MCF 10A (cell line): ENCODE measurements at regions not wholly inside any gene's neighbourhood (a gene's known extent, or its start where the extent isn't known, plus 50 kb on each side); places are given as distances from the start of the nearest gene placed in this dataset.

Experiments
- BruUV-seq: library from RNA; stranded (reverse); fragments of 400-500 nt; replicated peaks from 2 replicates; lab custom pipeline; 2021; lab: Mats Ljungman, UMichigan
- CTCF ChIA-PET: fragments of 300-600 bp; sonication (Branson Sonifier 250); formaldehyde crosslinking; extraction: SDS; loops from one replicate; lab custom pipeline; 2021; ENCODE audit warnings: antibody characterized with exemption, inconsistent platforms; lab: Yijun Ruan, JAX
- POLR2A ChIA-PET: fragments of 300-600, 350-650 bp; sonication (Branson Sonifier 250); formaldehyde crosslinking; extraction: SDS; loops from one replicate; lab custom pipeline; 2020; ENCODE audit warnings: antibody characterized with exemption, inconsistent platforms; lab: Yijun Ruan, JAX
- DNase-seq: peaks from one replicate; pipeline ENCODE4 v3.0.0-alpha.2; 2018; ENCODE audit not compliant: unreplicated experiment
- H3K27ac Mint-ChIP-seq: one replicate; pipeline ENCODE4 v1.8.0; 2022; ENCODE audit warnings: mild to moderate bottlenecking, low read depth, mixed read lengths; ENCODE audit not compliant: unreplicated experiment
- H3K27me3 Mint-ChIP-seq: one replicate; pipeline ENCODE4 v1.8.0; 2022; ENCODE audit warnings: mixed read lengths; ENCODE audit not compliant: insufficient read depth, unreplicated experiment
- H3K36me3 Mint-ChIP-seq: one replicate; pipeline ENCODE4 v1.8.0; 2022; ENCODE audit warnings: mild to moderate bottlenecking, moderate library complexity, mixed read lengths; ENCODE audit not compliant: insufficient read depth, unreplicated experiment
- H3K4me1 Mint-ChIP-seq: one replicate; pipeline ENCODE4 v1.8.0; 2022; ENCODE audit warnings: mixed read lengths; ENCODE audit not compliant: insufficient read depth, unreplicated experiment
- H3K4me3 Mint-ChIP-seq: one replicate; pipeline ENCODE4 v1.8.0; 2022; ENCODE audit warnings: mild to moderate bottlenecking, moderate library complexity, mixed read lengths; ENCODE audit not compliant: unreplicated experiment
- H3K9me3 Mint-ChIP-seq: one replicate; pipeline ENCODE4 v1.8.0; 2022; ENCODE audit warnings: mixed read lengths; ENCODE audit not compliant: unreplicated experiment
- CTCF ChIP-seq: fragments of 200-600 bp; IDR thresholded peaks from one replicate; pipeline ENCODE4 v1.8.0; 2022; ENCODE audit warnings: antibody characterized with exemption, mild to moderate bottlenecking; ENCODE audit not compliant: unreplicated experiment
- intact Hi-C: fragments of 100-400 bp; cut with micrococcal nuclease; formaldehyde crosslinking; loops from 2 replicates; pipeline ENCODE4 v1.14.1; 2022

DNA sequence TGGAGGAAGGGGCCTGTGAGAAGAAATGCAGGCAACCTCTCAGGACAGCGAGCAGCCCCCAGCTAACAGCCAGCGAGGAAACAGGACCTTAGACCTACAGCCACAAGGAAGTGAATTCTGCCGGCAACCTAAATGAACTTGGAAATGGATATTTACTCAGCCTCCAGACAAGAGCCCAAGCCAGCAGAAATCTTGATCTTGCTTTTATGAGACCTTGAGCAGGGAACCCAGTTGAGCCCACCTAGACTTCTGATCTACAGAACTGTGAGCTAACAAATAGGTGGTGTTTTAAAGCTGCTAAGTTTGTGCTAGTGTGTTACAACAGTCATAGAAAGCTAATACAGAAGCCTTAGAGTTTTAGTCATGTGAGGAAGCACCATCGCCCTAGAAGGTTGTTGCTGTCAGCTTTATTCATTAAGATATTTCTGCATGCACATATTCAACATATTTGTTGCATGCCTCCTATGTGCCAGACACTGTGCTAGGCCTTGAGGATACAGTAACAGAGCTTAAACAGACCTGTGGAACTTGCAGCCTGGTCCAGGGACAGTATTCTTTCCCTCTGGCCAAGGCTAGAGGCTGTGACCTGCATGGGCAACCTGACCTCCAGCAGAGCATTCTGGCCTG is 50.3 kb downstream of the NALF2 start:
- H3K36me3 Mint-ChIP-seq = no peaks in the 10 kb centered on the region
- H3K27me3 Mint-ChIP-seq = peaks cover 65% of the 10 kb centered on the region
- H3K4me1 Mint-ChIP-seq = peaks cover 5% of the 10 kb centered on the region
- ChIA-PET CTCF (interaction anchor here (1.2 to 1.5 kb wide), 2 partner anchors 10 to 542 kb away, joined by 4 read pairs; no protein-coding TSS in a partner anchor), POLR2A (interaction anchor here (0.5 kb wide), 1 partner anchor 63 kb away, joined by 4 read pairs; no protein-coding TSS in a partner anchor)
- intact Hi-C loops = no loop called here
- H3K4me3 Mint-ChIP-seq = no peak overlapping the region
- no peak overlapping the region for H3K27ac Mint-ChIP-seq
- no peak for TF ChIP-seq CTCF
- no peaks in the 10 kb centered on the region for H3K9me3 Mint-ChIP-seq
- no TSS peak for BruUV-seq
- no peak for DNase-seq

DNA sequence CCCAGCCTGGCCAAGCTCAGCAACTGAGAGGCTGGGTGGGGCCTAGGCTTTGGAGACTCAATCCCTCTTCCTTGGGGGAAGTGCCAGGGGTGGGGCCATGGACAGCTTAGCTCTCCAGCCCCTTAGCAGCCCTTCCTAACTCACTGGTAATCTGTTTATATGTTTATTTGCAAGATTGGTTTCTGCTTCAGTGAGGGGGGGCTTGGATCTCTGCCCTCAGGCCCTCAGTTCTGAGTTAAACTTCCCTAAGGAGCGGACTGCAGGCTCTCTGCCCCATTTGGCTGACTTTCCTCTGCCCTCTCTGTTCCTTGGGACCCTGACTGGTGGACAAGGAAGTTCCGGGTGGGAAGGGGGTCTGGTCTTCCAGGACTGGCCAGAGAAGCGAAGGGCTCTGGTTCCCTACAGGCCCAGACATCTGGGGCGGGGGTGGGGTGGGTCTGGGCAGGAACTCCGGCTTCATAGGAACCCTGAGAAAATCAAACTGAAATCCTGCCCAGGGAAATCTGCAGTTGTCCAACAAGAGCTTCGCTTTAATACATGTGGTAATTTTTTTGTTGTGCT is 51.4 kb downstream of the NALF2 start:
- no peak for DNase-seq
- Mint-ChIP-seq H3K27ac (no peak overlapping the region), H3K4me3 (no peak overlapping the region), H3K9me3 (no peaks in the 10 kb centered on the region), H3K4me1 (peaks cover 5% of the 10 kb centered on the region), H3K27me3 (peaks cover 77% of the 10 kb centered on the region), H3K36me3 (no peaks in the 10 kb centered on the region)
- ChIA-PET POLR2A (no interaction called here), CTCF (interaction anchor here (1.5 kb wide), 1 partner anchor 541 kb away, joined by 4 read pairs; no protein-coding TSS in a partner anchor)
- no peak for TF ChIP-seq CTCF
- no TSS peak for BruUV-seq
- intact Hi-C loops = no loop called here

GRCh38 chrX:69556060-69557011 is 52.2 kb downstream of the NALF2 start:
- Mint-ChIP-seq H3K4me3 (no peak overlapping the region), H3K27me3 (peaks cover 85% of the 10 kb centered on the region), H3K36me3 (no peaks in the 10 kb centered on the region), H3K9me3 (no peaks in the 10 kb centered on the region), H3K4me1 (peaks cover 5% of the 10 kb centered on the region), H3K27ac (no peak overlapping the region)
- TF ChIP-seq CTCF = no peak
- intact Hi-C loops = no loop called here
- peak; percentile 89 for DNase-seq
- no TSS peak for BruUV-seq
- ChIA-PET CTCF (interaction anchor here (1.0 to 1.5 kb wide), 2 partner anchors 62 to 540 kb away, joined by 4 read pairs; no protein-coding TSS in a partner anchor), POLR2A (interaction anchor here (0.6 kb wide), 1 partner anchor 91 kb away, joined by 5 read pairs; no protein-coding TSS in a partner anchor)
